ENCODE measurements at regions not wholly inside any gene's neighbourhood (a gene's known extent, or its start where the extent isn't known, plus 50 kb on each side); places are given as distances from the start of the nearest gene placed in this dataset.

- CTCF ChIA-PET, result no interaction called here
- DNase-seq (no peak), ATAC-seq (peak; percentile 13)
- Histone ChIP-seq H3K4me3 (ENCODE audit: low read length) (no peak overlapping the region), H3K36me3 (ENCODE audit: control insufficient read depth in 2 of 3, insufficient read depth in 3 of 3, low read length in 3 of 3) (no peaks in the 10 kb centered on the region), H3K4me1 (ENCODE audit: control insufficient read depth in 2 of 2, insufficient read depth in 2 of 2, low read length in 2 of 2) (no peaks in the 10 kb centered on the region), H3K27me3 (ENCODE audit: control insufficient read depth in 2 of 2, insufficient read depth in 2 of 2, low read length in 2 of 2) (no peaks in the 10 kb centered on the region), H3K9me3 (ENCODE audit: control insufficient read depth in 2 of 3, low read length in 3 of 3) (no peaks in the 10 kb centered on the region), H3K27ac (ENCODE audit: low read depth, low read length) (no peak overlapping the region)
- no peaks in the 10 kb centered on the region for H3K36me3 Mint-ChIP-seq
- no peaks in the 10 kb centered on the region for H3K4me1 Mint-ChIP-seq
- H3K27ac Mint-ChIP-seq, result no peak overlapping the region
- peaks cover 0 to 17% (median 4%) of the 10 kb centered on the region in 5 donors for H3K27me3 Mint-ChIP-seq
- POLR2A ChIA-PET, result no interaction called here
- intact Hi-C loops (cut with micrococcal nuclease), result no loop called here
- H3K4me3 Mint-ChIP-seq, result no peak overlapping the region
- H3K9me3 Mint-ChIP-seq, result peaks cover 0 to 3% (median 0%) of the 10 kb centered on the region in 11 donors
Observed at GRCh38 chr2:16243411-16243996, 303.2 kb downstream of the MYCN start.

GRCh38 chr2:16242906-16243305 is 302.6 kb downstream of the MYCN start:
- H3K4me3 Mint-ChIP-seq, result no peak overlapping the region
- no peak overlapping the region for H3K27ac Mint-ChIP-seq
- no peaks in the 10 kb centered on the region for H3K9me3 ChIP-seq (ENCODE audit: control insufficient read depth in 2 of 3, low read length in 3 of 3)
- no peaks in the 10 kb centered on the region for H3K27me3 ChIP-seq (ENCODE audit: control insufficient read depth in 2 of 2, insufficient read depth in 2 of 2, low read length in 2 of 2)
- intact Hi-C loops (cut with micrococcal nuclease), result no loop called here
- no peak overlapping the region for H3K27ac ChIP-seq (ENCODE audit: low read depth, low read length)
- ChIA-PET POLR2A (no interaction called here), CTCF (no interaction called here)
- H3K4me1 ChIP-seq (ENCODE audit: control insufficient read depth in 2 of 2, insufficient read depth in 2 of 2, low read length in 2 of 2), result no peaks in the 10 kb centered on the region
- DNase-seq, result no peak
- no peaks in the 10 kb centered on the region for H3K36me3 ChIP-seq (ENCODE audit: control insufficient read depth in 2 of 3, insufficient read depth in 3 of 3, low read length in 3 of 3)
- H3K9me3 Mint-ChIP-seq, result peaks cover 0 to 3% (median 0%) of the 10 kb centered on the region in 11 donors
- H3K27me3 Mint-ChIP-seq, result peaks cover 0 to 18% (median 4%) of the 10 kb centered on the region in 5 donors
- H3K4me3 ChIP-seq (ENCODE audit: low read length), result no peak overlapping the region
- H3K36me3 Mint-ChIP-seq, result no peaks in the 10 kb centered on the region
- ATAC-seq, result no peak
- H3K4me1 Mint-ChIP-seq, result no peaks in the 10 kb centered on the region

GRCh38 chr2:16241166-16242160 is 301.1 kb downstream of the MYCN start:
- H3K36me3 Mint-ChIP-seq, result no peaks in the 10 kb centered on the region
- CTCF ChIA-PET, result no interaction called here

GRCh38 chr2:16240402-16240801 is 300.1 kb downstream of the MYCN start:
- H3K4me1 Mint-ChIP-seq, result no peaks in the 10 kb centered on the region
- Histone ChIP-seq H3K9me3 (ENCODE audit: control insufficient read depth in 2 of 3, low read length in 3 of 3) (no peaks in the 10 kb centered on the region), H3K27me3 (ENCODE audit: control insufficient read depth in 2 of 2, insufficient read depth in 2 of 2, low read length in 2 of 2) (no peaks in the 10 kb centered on the region), H3K36me3 (ENCODE audit: control insufficient read depth in 2 of 3, insufficient read depth in 3 of 3, low read length in 3 of 3) (no peaks in the 10 kb centered on the region), H3K4me1 (ENCODE audit: control insufficient read depth in 2 of 2, insufficient read depth in 2 of 2, low read length in 2 of 2) (no peaks in the 10 kb centered on the region), H3K4me3 (ENCODE audit: low read length) (no peak overlapping the region), H3K27ac (ENCODE audit: low read depth, low read length) (no peak overlapping the region)
- peaks cover 0 to 38% (median 12%) of the 10 kb centered on the region in 5 donors for H3K27me3 Mint-ChIP-seq
- H3K27ac Mint-ChIP-seq, result no peak overlapping the region
- H3K36me3 Mint-ChIP-seq, result no peaks in the 10 kb centered on the region
- no peak overlapping the region for H3K4me3 Mint-ChIP-seq
- CTCF ChIA-PET, result no interaction called here
- peaks cover 0 to 7% (median 0%) of the 10 kb centered on the region in 11 donors for H3K9me3 Mint-ChIP-seq
- POLR2A ChIA-PET, result no interaction called here
- DNase-seq (no peak), ATAC-seq (no peak)
- intact Hi-C loops (cut with micrococcal nuclease), result no loop called here

More at GRCh38 chr2:16241166-16242160, 301.1 kb downstream of the MYCN start:
- no peak overlapping the region for H3K4me3 Mint-ChIP-seq
- no peaks in the 10 kb centered on the region for H3K4me1 ChIP-seq (ENCODE audit: control insufficient read depth in 2 of 2, insufficient read depth in 2 of 2, low read length in 2 of 2)
- H3K27me3 Mint-ChIP-seq, result peaks cover 0 to 31% (median 6%) of the 10 kb centered on the region in 5 donors
- POLR2A ChIA-PET, result no interaction called here
- no peak overlapping the region for H3K4me3 ChIP-seq (ENCODE audit: low read length)
- H3K9me3 ChIP-seq (ENCODE audit: control insufficient read depth in 2 of 3, low read length in 3 of 3), result no peaks in the 10 kb centered on the region
- intact Hi-C loops (cut with micrococcal nuclease), result no loop called here
- H3K27ac Mint-ChIP-seq, result no peak overlapping the region
- H3K27me3 ChIP-seq (ENCODE audit: control insufficient read depth in 2 of 2, insufficient read depth in 2 of 2, low read length in 2 of 2), result no peaks in the 10 kb centered on the region
- no peak for DNase-seq
- no peaks in the 10 kb centered on the region for H3K36me3 ChIP-seq (ENCODE audit: control insufficient read depth in 2 of 3, insufficient read depth in 3 of 3, low read length in 3 of 3)
- no peak for ATAC-seq
- H3K27ac ChIP-seq (ENCODE audit: low read depth, low read length), result no peak overlapping the region
- peaks cover 0 to 3% (median 0%) of the 10 kb centered on the region in 11 donors for H3K9me3 Mint-ChIP-seq
- no peaks in the 10 kb centered on the region for H3K4me1 Mint-ChIP-seq

- Mint-ChIP-seq H3K27ac (no peak overlapping the region), H3K4me1 (no peaks in the 10 kb centered on the region), H3K4me3 (no peak overlapping the region), H3K27me3 (peaks cover 0 to 42% (median 12%) of the 10 kb centered on the region in 5 donors), H3K36me3 (no peaks in the 10 kb centered on the region), H3K9me3 (peaks cover 0 to 8% (median 2%) of the 10 kb centered on the region in 11 donors)
- Histone ChIP-seq H3K4me3 (ENCODE audit: low read length) (no peak overlapping the region), H3K27me3 (ENCODE audit: control insufficient read depth in 2 of 2, insufficient read depth in 2 of 2, low read length in 2 of 2) (no peaks in the 10 kb centered on the region), H3K27ac (ENCODE audit: low read depth, low read length) (no peak overlapping the region), H3K4me1 (ENCODE audit: control insufficient read depth in 2 of 2, insufficient read depth in 2 of 2, low read length in 2 of 2) (no peaks in the 10 kb centered on the region), H3K9me3 (ENCODE audit: control insufficient read depth in 2 of 3, low read length in 3 of 3) (no peaks in the 10 kb centered on the region), H3K36me3 (ENCODE audit: control insufficient read depth in 2 of 3, insufficient read depth in 3 of 3, low read length in 3 of 3) (no peaks in the 10 kb centered on the region)
- POLR2A ChIA-PET, result interaction anchor here (0.6 kb wide), 1 partner anchor 45 kb away, joined by 3 read pairs; no protein-coding TSS in a partner anchor
- ATAC-seq, result no peak
- DNase-seq, result no peak
- CTCF ChIA-PET, result no interaction called here
- intact Hi-C loops (cut with micrococcal nuclease), result no loop called here
Observed at GRCh38 chr2:16239296-16239850, 299.0 kb downstream of the MYCN start.

- Mint-ChIP-seq H3K9me3 (peaks cover 0 to 8% (median 2%) of the 10 kb centered on the region in 11 donors), H3K36me3 (no peaks in the 10 kb centered on the region), H3K27ac (no peak overlapping the region), H3K27me3 (peaks cover 0 to 42% (median 12%) of the 10 kb centered on the region in 5 donors), H3K4me1 (no peaks in the 10 kb centered on the region), H3K4me3 (no peak overlapping the region)
- ChIA-PET CTCF (no interaction called here), POLR2A (interaction anchor here (0.6 to 0.7 kb wide), 2 partner anchors 45 to 602 kb away, joined by 3 read pairs; no protein-coding TSS in a partner anchor)
- Histone ChIP-seq H3K36me3 (ENCODE audit: control insufficient read depth in 2 of 3, insufficient read depth in 3 of 3, low read length in 3 of 3) (no peaks in the 10 kb centered on the region), H3K27me3 (ENCODE audit: control insufficient read depth in 2 of 2, insufficient read depth in 2 of 2, low read length in 2 of 2) (no peaks in the 10 kb centered on the region), H3K4me3 (ENCODE audit: low read length) (no peak overlapping the region), H3K27ac (ENCODE audit: low read depth, low read length) (no peak overlapping the region), H3K4me1 (ENCODE audit: control insufficient read depth in 2 of 2, insufficient read depth in 2 of 2, low read length in 2 of 2) (no peaks in the 10 kb centered on the region), H3K9me3 (ENCODE audit: control insufficient read depth in 2 of 3, low read length in 3 of 3) (no peaks in the 10 kb centered on the region)
- DNase-seq (no peak), ATAC-seq (no peak)
- intact Hi-C loops (cut with micrococcal nuclease), result no loop called here
Observed at GRCh38 chr2:16238786-16239185, 298.4 kb downstream of the MYCN start.

Data from naive thymus-derived CD4-positive, alpha-beta T cell (primary cell).